ENCODE measurements at regions not wholly inside any gene's neighbourhood (a gene's known extent, or its start where the extent isn't known, plus 50 kb on each side); places are given as distances from the start of the nearest gene placed in this dataset.

DNA sequence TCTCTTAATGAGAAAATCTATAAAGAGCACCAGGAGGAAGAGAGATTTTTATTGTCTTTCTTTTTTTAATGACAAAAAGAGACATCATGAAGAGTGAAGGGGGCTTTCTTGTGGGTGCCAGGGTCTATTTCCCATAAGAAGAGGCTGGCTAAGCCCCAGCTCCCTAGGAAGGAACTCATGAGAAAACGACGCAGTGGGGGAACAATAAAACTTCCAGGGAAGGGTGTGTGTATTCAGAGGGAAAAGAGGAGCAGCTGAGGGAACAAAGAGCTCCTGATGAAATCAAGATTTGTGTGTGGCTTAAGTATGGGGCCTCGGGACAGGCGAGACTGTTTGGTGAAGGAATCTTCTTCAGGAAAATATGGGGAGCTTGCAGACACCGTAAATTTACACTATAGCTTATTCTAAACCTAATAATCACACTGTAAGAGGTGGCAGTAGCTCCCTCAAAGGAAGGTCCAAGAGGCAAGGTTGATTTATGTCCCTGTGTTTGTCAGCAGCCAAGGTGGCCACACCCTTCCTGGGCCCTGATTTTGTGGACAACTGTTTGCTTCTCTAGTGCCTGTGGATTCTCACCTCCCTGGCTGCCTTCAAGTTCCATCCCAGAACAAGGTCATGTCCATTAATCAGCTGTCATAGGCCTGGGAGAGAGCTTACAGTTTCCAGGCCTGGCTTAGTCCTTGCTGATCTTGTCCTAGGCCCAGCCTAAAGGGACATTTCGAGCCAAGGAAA is 615.7 kb downstream of the INSC start:
- no peak for DNase-seq (ENCODE audit: low read depth in 2 of 2)

- no peak for DNase-seq (ENCODE audit: low read depth in 2 of 2)
Measured at GRCh38 chr11:15730995-15731385, 616.3 kb downstream of the INSC start.

- DNase-seq (ENCODE audit: low read depth in 2 of 2): no peak
Measured at GRCh38 chr11:15735706-15736105, 620.6 kb downstream of the SOX6 start.

DNA sequence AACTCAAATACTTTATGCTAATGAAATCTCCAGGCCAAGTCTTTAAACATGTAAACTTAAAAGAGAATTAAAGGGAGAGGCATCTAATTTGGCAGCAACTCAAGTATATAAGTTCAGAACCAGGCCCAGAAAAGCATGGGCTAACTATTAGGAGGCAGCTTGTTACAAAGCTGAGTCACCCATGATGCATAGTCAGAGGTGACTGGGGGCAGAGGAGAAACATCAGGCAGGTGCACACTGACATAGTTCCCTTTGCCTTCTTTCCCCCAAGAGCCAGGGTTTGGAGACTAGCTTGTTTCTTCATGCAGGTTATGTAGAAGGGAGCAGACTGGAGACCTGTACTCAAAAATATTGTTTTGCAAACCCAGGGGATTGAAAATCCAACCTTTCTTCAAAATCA is 619.0 kb downstream of the SOX6 start:
- no peak for DNase-seq (ENCODE audit: low read depth in 2 of 2)

GRCh38 chr11:15738931-15739330 is 617.4 kb downstream of the SOX6 start:
- no peak for DNase-seq (ENCODE audit: low read depth in 2 of 2)

- no peak for DNase-seq (ENCODE audit: low read depth in 2 of 2)
Measured at GRCh38 chr11:15742626-15743519, 613.5 kb downstream of the SOX6 start.

- no peak for DNase-seq (ENCODE audit: low read depth in 2 of 2)
Measured at GRCh38 chr11:15744693-15745092, 611.7 kb downstream of the SOX6 start.

DNA sequence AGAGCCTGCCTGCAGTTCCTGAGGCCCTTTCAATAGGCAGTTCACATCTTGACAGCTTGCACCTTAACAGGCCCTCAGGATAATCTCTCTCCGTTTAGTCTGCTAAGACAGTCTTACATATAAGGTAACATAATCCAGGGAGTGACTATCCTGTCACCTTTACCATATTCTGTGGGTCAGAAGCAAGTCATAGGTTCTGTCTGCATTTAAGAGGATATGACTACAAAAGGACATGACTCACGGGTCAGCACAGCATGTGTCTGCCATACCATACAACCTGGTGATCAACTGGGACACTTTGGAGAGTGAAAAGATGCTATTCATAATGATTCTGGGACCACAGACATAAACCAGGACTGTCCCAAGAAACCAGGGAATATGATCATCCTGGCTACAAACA is 611.1 kb downstream of the SOX6 start:
- DNase-seq (ENCODE audit: low read depth in 2 of 2): no peak

DNA sequence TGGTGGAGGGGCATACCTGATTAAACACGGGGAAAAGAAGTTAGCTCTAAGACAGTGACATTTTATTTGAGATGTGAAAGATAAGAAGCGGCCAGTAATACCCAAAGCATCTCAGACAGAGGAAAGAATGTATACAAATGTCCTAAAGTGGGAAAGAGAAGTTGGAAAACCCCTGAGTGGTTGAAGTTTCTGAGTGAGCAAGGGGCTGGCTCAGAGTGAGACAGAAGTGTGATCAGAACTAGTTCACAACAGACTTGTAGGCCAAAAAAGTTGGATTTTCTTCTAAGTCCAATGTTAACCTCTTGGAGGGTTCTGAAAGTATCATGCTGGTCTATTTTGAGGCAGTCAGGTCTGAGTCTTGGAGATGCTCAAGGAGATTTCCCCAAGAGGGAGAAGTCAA is 608.7 kb downstream of the SOX6 start:
- DNase-seq (ENCODE audit: low read depth in 2 of 2): no peak

GRCh38 chr11:15748132-15748531 is 608.2 kb downstream of the SOX6 start:
- DNase-seq (ENCODE audit: low read depth in 2 of 2): no peak

GRCh38 chr11:15748741-15749140 is 607.6 kb downstream of the SOX6 start:
- no peak for DNase-seq (ENCODE audit: low read depth in 2 of 2)

GRCh38 chr11:15750535-15751308 is 605.6 kb downstream of the SOX6 start:
- DNase-seq (ENCODE audit: low read depth in 2 of 2): no peak

- DNase-seq (ENCODE audit: low read depth in 2 of 2): no peak
Measured at GRCh38 chr11:15754221-15754620, 602.1 kb downstream of the SOX6 start.

DNA sequence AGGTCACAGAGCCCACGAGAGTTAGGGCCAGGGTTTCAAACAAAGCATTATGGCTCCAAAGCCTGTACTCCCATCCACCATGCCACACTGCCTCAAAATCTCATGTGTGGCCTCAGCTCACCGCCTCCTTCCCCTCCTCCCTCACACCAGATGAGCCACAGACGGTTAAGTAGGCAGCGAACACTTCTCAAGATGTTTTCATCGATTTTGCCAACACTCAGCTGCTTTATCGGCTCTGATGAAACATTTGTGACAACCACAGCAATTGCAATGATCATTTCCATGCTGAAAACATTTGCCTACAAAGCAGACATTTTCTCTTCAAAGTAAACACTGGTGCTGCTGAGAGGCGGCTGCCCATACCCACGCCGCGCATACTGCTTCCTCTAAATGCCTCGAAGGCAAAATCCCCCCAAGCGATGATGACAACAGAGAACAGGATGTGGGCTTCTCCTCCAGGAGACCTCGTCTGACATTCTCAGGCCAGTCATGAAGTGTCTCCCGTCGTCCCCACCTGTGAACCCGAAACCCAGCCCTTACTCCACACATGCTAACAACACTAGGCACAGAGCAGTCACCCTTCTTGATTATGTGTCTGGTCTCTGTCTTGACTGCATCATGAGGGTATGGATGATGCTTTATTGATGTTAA is 599.2 kb downstream of the SOX6 start:
- DNase-seq (ENCODE audit: low read depth in 2 of 2): no peak

- DNase-seq (ENCODE audit: low read depth in 2 of 2): no peak
Measured at GRCh38 chr11:15758857-15759465, 597.4 kb downstream of the SOX6 start.

GRCh38 chr11:15761235-15761634 is 595.1 kb downstream of the SOX6 start:
- DNase-seq (ENCODE audit: low read depth in 2 of 2): no peak

DNA sequence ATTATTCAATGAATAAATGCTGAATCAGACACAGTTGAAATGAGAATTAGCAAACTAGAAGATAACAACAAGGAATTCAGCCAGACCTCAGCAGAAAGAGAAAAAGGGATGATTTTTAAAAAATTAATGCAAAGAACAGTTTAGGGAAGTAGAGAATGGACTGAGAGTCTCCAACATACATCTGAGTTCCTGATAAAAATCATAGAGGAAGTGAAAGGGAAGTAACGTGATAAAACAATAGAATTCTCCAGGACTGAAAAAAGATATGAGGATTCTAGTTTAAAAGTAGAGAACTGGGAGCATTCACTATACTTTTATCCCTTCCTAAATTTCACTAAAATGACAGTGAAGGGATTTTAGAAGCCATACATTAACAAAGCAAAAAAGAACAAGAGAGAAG is 592.0 kb downstream of the SOX6 start:
- no peak for DNase-seq (ENCODE audit: low read depth in 2 of 2)

GRCh38 chr11:15764948-15765347 is 591.4 kb downstream of the SOX6 start:
- DNase-seq (ENCODE audit: low read depth in 2 of 2): no peak

DNA sequence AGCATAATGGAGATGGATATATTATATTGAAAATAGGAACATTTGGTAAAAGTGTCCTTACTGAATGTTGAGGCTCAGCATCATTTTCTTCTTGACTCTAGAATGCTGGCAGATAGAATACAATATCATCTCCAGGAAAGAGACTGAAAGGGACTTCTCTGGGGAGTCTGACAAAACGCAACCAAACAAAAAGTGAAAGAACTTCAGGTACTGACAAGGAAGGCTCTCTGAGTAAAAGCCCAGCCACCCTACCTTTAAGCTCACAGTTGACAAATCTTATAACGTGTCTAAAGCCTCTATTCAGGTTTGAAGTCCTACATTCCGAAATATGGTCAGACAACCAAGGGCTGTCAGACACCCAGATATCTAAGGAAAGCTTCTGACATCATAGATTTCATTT is 590.8 kb downstream of the SOX6 start:
- DNase-seq (ENCODE audit: low read depth in 2 of 2): no peak

- no peak for DNase-seq (ENCODE audit: low read depth in 2 of 2)
Measured at GRCh38 chr11:15768321-15768720, 588.0 kb downstream of the SOX6 start.

DNA sequence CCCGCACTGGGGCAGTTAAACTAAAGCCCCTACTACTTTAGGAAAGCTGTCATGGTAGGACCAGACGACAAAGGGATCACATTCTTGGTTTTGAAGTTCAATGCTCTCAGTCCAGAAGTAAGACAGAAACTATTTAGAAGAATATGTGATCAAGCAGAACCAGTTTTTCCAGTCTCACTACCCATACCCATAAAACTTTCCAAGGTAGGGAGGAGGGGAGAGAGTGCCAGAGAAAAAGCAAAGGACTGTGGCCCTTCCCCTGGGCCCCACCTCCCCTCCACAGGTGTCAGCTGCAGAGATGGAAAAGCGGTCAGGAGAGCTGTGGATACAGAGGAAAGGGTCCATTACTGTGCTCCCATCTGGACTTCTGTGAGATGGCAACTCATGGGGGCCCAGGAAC is 587.1 kb downstream of the SOX6 start:
- DNase-seq (ENCODE audit: low read depth in 2 of 2): no peak

Measured in fibroblast of skin of left biceps (primary cell).